Posterior cingulate gyrus (tissue), 11 donors: ENCODE measurements at regions not wholly inside any gene's neighbourhood (a gene's known extent, or its start where the extent isn't known, plus 50 kb on each side); places are given as distances from the start of the nearest gene placed in this dataset.

Source experiments
- DNase-seq, 10 donors: peaks; one replicate each; pipeline versions ENCODE4 v3.0.0 to v3.0.0-alpha.2; 2020 to 2021; ENCODE audit warnings: mixed read lengths in 3 of 10
- intact Hi-C: fragments of 100-400 bp; cut with DNase I; formaldehyde crosslinking; loops from one replicate; pipeline ENCODE4 v1.15.1; 2023

DNA sequence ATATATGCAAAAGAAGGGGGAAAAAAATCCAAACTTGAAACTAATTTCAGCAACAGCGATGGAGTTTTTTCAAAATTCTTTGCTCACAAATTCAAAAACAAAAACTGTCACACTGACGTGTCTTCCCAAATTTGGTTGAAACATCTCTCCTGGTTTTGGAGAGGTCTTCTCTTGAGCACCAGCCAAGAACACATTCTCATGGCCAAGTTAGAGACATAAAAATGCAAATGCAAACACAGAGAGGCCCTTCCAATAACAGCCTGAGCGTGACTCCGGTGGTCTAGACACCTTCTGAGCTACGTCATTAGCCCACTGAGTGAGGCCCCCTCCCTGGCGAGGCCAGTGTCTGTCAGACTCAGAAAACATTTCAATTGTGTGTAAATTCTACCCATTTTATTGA is 436.0 kb upstream of the PROK2 start:
- intact Hi-C loops: no loop called here

GRCh38 chr3:72219752-72220151 is 434.8 kb upstream of the PROK2 start:
- intact Hi-C loops: no loop called here
- DNase-seq: no peak

More for the DNA sequence above, 436.0 kb upstream of the PROK2 start:
- DNase-seq: no peak

- intact Hi-C loops: no loop called here
- DNase-seq: peak in 1 of 10 donors; percentile 62
These were observed 432.6 kb upstream of the PROK2 start for GRCh38 chr3:72217570-72217969.

GRCh38 chr3:72214066-72214951 is 429.4 kb upstream of the PROK2 start:
- DNase-seq: no peak
- intact Hi-C loops: no loop called here

DNA sequence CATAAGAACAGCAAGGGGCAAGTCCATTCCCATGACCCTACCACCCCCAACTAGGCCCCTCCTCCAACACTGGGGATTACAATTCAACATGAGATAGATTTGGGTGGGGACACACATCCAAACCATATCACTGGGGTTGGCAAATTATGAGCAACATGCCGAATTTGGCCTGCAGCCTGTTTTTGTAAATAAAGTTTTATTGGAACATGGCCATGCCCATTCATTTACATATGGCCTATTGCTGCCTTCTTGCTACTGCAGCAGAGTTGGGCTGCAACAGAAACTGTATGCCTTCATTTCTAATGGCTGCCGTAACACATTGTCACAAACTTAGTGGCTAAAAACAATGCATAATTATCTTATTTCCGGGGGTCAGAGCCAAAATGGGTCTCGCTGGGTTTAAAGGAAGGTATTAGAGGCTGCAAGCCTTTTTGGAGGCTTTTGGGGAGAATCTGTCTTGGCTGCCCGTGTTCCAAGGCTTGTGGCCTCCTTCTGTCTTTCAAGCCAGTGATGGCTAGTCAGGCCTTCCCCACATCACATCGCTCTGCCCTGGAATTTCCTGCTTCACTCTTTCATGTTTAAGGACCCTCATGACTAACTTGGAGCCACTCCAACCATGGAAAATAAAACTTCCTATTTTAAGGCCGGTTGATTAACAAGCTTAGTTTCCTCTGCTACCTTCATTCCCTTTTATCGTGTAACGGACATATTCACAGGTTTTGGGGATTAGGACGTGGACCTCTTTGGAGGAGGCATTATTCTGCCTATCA is 428.5 kb upstream of the PROK2 start:
- intact Hi-C loops: no loop called here
- DNase-seq: no peak

DNA sequence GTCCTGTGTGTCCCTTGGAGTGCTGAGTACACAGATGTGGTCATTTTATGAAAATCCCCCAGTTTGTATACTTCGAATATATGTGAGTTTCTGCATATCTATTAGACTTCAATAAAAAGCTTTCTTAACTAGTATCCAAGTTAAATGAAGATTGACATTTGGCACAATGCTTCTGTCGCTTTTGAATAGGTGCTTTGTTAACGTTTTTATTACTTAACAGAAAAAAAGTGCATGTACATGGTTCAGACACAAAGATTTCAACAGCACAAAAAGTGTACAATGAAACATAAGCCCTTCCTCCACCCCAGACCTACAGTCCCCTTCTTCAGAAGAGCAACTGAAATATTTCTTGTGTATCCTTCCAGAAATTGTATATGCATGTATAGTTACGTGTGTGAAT is 427.4 kb upstream of the PROK2 start:
- DNase-seq: no peak
- intact Hi-C loops: no loop called here

DNA sequence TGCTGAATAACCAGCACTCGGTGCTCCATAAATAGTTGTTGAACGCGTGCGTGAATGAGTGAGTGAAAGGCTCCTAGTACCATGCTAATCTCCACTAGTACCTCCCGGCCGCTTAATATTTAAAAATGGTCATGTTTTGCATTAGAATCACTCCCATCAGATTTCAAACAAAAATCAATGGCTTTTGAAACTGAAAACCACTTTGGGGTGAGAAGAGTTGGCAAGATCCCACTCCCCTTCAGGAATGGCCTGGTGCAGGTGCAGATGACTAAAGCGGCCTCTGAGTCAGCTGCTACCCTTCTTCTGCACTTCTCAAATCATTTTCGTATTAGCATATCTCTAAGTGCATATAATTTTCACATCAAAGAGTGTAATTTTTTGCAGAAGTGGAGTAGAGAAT is 425.3 kb upstream of the PROK2 start:
- DNase-seq: no peak
- intact Hi-C loops: no loop called here

DNA sequence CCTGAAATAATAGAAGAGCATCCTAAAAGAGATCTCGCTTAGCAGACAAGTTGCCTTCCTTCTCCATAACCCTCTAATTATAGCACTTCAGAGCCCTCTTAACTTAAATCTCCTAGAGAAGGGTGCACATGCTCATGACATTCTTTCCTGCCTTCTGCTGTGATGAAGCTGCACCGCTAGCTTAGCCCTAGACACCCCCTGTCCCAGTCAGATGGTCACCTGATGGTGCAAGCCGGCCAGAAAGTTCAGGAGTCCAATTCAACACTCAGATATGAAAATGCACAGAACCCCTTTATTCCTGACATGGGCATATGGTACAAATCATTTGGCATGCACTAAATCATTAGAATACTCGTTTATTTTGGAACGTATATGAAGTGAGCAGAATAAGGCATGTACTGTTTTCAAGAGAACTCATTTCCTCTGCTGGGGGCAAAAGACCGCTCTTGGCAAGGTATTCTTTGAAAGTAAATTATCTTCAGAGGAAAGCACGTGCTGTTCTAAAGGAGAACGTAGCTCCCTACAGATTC is 420.4 kb upstream of the PROK2 start:
- DNase-seq: no peak
- intact Hi-C loops: no loop called here

DNA sequence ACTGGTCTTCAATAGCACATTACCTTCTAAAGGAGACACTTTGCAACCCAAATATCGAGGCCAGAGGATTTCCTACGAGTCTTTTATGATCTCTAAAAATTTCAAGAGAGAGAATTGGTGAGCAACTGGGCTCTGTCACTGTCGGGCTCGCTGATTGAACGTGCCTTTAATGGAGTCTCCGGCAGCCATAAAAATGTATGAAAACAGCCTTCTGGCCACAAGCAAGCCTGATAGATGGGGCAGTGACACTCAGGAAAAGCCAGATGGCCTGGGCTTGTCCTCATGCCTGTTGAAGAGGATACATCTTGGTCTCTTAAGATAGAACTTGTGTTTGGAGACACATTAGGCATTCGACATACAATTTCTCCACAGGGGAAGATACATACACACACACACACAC is 419.5 kb upstream of the PROK2 start:
- intact Hi-C loops: no loop called here
- no peak for DNase-seq

GRCh38 chr3:72203613-72204349 is 418.8 kb upstream of the PROK2 start:
- peak in 1 of 10 donors; percentile 65 for DNase-seq
- intact Hi-C loops: no loop called here

DNA sequence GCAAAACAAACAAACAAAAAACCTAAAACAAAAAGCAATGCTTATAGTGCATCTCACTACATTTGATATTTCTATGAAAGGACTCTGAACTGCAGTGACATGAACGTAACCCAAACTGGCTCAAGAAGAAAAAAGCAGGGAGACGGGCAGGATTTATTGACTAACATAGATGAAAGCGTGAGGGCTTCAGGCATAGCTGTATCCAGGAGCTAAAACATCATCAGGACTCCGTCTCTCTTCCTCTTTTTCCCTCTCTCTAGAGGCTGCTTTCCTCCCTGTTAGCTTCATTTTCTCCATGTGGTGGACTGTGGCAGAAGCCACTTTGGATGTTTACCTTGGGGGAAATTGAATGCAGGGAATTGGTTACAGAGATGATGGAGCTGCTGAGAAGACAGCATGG is 418.2 kb upstream of the PROK2 start:
- no peak for DNase-seq
- intact Hi-C loops: no loop called here

DNA sequence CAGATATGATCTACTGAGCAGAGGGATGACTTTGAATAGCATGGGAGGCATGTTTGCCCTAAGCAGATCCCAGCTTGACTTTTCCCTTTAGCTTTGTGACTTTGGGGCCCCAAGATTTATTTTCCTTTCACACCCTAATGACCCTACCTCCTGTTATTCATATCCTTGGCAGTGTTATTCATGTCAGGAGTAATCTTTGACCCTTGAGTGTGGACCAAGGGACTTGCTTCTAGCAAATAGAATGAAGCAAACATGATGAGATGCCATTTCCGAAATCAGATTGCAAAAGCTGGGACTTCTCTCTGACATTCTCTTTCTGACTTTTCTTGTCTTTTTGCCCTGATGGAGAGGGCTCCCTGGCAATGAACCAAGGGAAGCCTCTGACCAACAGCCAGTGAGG is 415.4 kb upstream of the PROK2 start:
- intact Hi-C loops: no loop called here

GRCh38 chr3:72199530-72199929 is 414.6 kb upstream of the PROK2 start:
- DNase-seq: no peak
- intact Hi-C loops: no loop called here

More for the DNA sequence above, 415.4 kb upstream of the PROK2 start:
- no peak for DNase-seq

GRCh38 chr3:72196377-72196929 is 411.5 kb upstream of the PROK2 start:
- intact Hi-C loops: no loop called here
- DNase-seq: no peak

DNA sequence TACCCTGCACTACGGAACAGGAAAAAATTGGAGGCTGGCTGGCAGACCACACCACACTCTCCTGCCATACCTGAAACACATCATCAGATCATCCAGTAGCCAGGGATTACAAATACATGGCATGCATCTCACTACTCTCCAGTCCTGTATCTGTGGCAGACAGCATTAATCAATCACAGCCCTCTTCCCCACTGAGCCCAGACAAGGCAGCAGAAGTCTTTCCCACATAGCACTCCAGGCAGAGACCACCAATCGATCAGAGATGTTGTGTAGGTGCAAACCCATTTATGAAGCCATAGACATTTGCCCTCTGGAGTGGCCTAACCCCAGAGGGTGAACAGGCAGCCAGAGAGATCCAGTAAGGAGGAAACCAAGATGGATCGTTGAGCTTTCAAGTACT is 410.9 kb upstream of the PROK2 start:
- intact Hi-C loops: no loop called here
- DNase-seq: no peak

DNA sequence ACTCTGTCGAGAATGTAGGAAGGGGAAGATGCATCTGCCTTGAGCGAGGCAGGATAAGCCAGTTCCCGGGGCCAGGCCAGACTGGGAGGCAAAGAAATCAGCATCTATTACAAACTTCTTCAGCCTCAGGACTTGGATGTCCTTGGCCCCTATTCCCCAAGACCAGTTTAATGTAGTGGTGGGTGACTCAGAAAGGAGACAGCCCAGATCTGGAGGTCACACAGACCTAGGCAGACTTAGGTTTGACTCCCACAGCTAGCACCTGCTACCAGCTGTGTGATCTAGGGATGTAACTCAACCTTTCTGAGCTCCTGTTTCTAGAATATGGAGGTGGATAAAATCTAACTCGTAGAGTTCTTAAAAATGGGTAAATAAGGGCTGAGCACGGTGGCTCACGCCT is 409.5 kb upstream of the PROK2 start:
- intact Hi-C loops: no loop called here
- DNase-seq: no peak

GRCh38 chr3:72193771-72194430 is 409.0 kb upstream of the PROK2 start:
- intact Hi-C loops: no loop called here
- peak in 1 of 10 donors; percentile 54 for DNase-seq

GRCh38 chr3:72192572-72192971 is 407.6 kb upstream of the PROK2 start:
- DNase-seq: no peak
- intact Hi-C loops: no loop called here

- no peak for DNase-seq
- intact Hi-C loops: no loop called here
These were observed 406.4 kb upstream of the PROK2 start for GRCh38 chr3:72191209-72191960.
